Right lobe of liver (tissue), 4 donors: ENCODE measurements at regions not wholly inside any gene's neighbourhood (a gene's known extent, or its start where the extent isn't known, plus 50 kb on each side); places are given as distances from the start of the nearest gene placed in this dataset.

Source experiments
- POLR2A ChIP-seq: fragments of 450-650 bp; IDR thresholded peaks from one replicate; pipeline ENCODE4 v1.6.1; 2017; ENCODE audit warnings: antibody characterized with exemption, mild to moderate bottlenecking
- TF ChIP-seq, protein P1 (sequence below), 4 donors: fragments of 200-600 bp in 3 of 4; fragments of 450-650 bp in 1 of 4; IDR thresholded peaks; one replicate each; pipeline versions ENCODE4 v1.5.1 to v1.8.0; 2016 to 2022; ENCODE audit warnings: antibody characterized with exemption in 4 of 4, mild to moderate bottlenecking in 2 of 4
- donor health status: DM: no; HTN: no; CAD: no.
- donor health status: DM: no; HTN: no; CAD: no.
- donor health status: DM: no; HTN: yes; CAD: no.

DNA sequence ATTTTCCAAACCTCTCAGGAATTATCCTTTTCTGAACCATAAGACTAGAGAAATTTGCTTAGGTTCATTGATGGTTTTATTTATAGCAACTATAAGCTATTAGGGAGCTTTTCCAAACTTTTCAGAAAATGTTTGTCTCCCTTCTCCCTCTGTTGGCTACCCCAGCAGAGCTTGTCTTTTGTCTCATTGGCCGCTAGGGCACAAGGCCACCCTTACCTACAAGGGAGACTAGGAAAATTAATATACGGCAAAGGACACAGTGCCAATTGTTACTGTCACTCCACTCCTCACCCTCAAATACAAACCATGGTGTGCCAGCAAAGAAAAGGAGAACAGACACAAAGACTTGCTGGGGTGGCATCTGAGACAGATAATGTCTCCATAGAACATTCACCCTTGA is 471.4 kb downstream of the XPNPEP1 start:
- TF ChIP-seq, protein P1, sequence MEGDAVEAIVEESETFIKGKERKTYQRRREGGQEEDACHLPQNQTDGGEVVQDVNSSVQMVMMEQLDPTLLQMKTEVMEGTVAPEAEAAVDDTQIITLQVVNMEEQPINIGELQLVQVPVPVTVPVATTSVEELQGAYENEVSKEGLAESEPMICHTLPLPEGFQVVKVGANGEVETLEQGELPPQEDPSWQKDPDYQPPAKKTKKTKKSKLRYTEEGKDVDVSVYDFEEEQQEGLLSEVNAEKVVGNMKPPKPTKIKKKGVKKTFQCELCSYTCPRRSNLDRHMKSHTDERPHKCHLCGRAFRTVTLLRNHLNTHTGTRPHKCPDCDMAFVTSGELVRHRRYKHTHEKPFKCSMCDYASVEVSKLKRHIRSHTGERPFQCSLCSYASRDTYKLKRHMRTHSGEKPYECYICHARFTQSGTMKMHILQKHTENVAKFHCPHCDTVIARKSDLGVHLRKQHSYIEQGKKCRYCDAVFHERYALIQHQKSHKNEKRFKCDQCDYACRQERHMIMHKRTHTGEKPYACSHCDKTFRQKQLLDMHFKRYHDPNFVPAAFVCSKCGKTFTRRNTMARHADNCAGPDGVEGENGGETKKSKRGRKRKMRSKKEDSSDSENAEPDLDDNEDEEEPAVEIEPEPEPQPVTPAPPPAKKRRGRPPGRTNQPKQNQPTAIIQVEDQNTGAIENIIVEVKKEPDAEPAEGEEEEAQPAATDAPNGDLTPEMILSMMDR (IDR thresholded peaks at IDR 0.05): no peak
- TF ChIP-seq POLR2A: no peak
